ENCODE measurements at regions not wholly inside any gene's neighbourhood (a gene's known extent, or its start where the extent isn't known, plus 50 kb on each side); places are given as distances from the start of the nearest gene placed in this dataset.
"Not testable (repeated sequence)": the region's sequence is repeated elsewhere in the genome, so short reads cannot be mapped to it uniquely, and the experiment has no call there.

GRCh38 chr15:87576486-87577176, 679.9 kb downstream of the NTRK3 start:
- DNase-seq, result no peak

GRCh38 chr15:87575896-87576473, 680.6 kb downstream of the NTRK3 start:
- DNase-seq, result no peak

GRCh38 chr15:87573534-87573933, 683.0 kb downstream of the NTRK3 start:
- DNase-seq, result no peak

GRCh38 chr15:87573039-87573438, 683.5 kb downstream of the NTRK3 start:
- DNase-seq, result no peak

- no peak for DNase-seq
Measured at GRCh38 chr15:87572381-87572910, 684.1 kb downstream of the NTRK3 start.

GRCh38 chr15:87570206-87570605, 686.3 kb downstream of the NTRK3 start:
- no peak for DNase-seq

- no peak for DNase-seq
Measured at GRCh38 chr15:87569581-87569980, 687.0 kb downstream of the NTRK3 start.

GRCh38 chr15:87567406-87568030, 689.0 kb downstream of the NTRK3 start:
- DNase-seq, result no peak

- DNase-seq, result no peak
Measured at GRCh38 chr15:87566236-87566635, 690.3 kb downstream of the NTRK3 start.

- no peak for DNase-seq
Measured at GRCh38 chr15:87564681-87565080, 691.9 kb downstream of the NTRK3 start.

GRCh38 chr15:87563869-87564268, 692.7 kb downstream of the NTRK3 start:
- DNase-seq, result no peak

- DNase-seq, result no peak
Measured at GRCh38 chr15:87562203-87562602, 694.3 kb downstream of the NTRK3 start.

- no peak for DNase-seq
Measured at GRCh38 chr15:87561641-87562040, 694.9 kb downstream of the NTRK3 start.

- DNase-seq, result no peak
Measured at GRCh38 chr15:87557881-87558280, 698.7 kb downstream of the NTRK3 start.

- DNase-seq, result no peak
Measured at GRCh38 chr15:87556886-87557285, 699.7 kb downstream of the NTRK3 start.

- no peak for DNase-seq
Measured at GRCh38 chr15:87549860-87550259, 706.7 kb downstream of the NTRK3 start.

GRCh38 chr15:87549296-87549695, 707.2 kb downstream of the NTRK3 start:
- DNase-seq, result no peak

- not testable (repeated sequence) for DNase-seq
Measured at GRCh38 chr15:87548590-87548989, 707.9 kb downstream of the NTRK3 start.

- no peak for DNase-seq
Measured at GRCh38 chr15:87547470-87548181, 708.9 kb downstream of the NTRK3 start.

GRCh38 chr15:87538327-87538834, 718.2 kb downstream of the NTRK3 start:
- no peak for DNase-seq

GRCh38 chr15:87537295-87537694, 719.2 kb downstream of the NTRK3 start:
- DNase-seq, result no peak

- not testable (repeated sequence) for DNase-seq
Measured at GRCh38 chr15:87533637-87534036, 722.9 kb downstream of the NTRK3 start.

- DNase-seq, result no peak
Measured at GRCh38 chr15:87528873-87529272, 727.7 kb downstream of the NTRK3 start.
